GM10248 (cell line): ENCODE measurements at regions not wholly inside any gene's neighbourhood (a gene's known extent, or its start where the extent isn't known, plus 50 kb on each side); places are given as distances from the start of the nearest gene placed in this dataset.

Experiments used
- CTCF ChIA-PET: fragments of 300-600 bp; sonication (Branson Sonifier 250); formaldehyde crosslinking; extraction: SDS; loops from one replicate; lab custom pipeline; 2021; ENCODE audit warnings: antibody characterized with exemption; lab: Yijun Ruan, JAX
- POLR2A ChIA-PET: fragments of 350-650 bp; sonication (Branson Sonifier 250); formaldehyde crosslinking; extraction: SDS; loops from one replicate; lab custom pipeline; 2020; ENCODE audit warnings: antibody characterized with exemption; lab: Yijun Ruan, JAX
- DNase-seq: peaks from one replicate; pipeline ENCODE4 v3.0.0; 2012; ENCODE audit errors: extremely low spot score
- CTCF ChIP-seq: IDR thresholded peaks from 2 replicates; pipeline ENCODE4 v1.5.1; 2012; ENCODE audit warnings: mild to moderate bottlenecking, low read depth; ENCODE audit errors: extremely low read depth, missing control alignments, control extremely low read depth

- POLR2A ChIA-PET: no interaction called here
- no peak for TF ChIP-seq CTCF
- no peak for DNase-seq
- CTCF ChIA-PET: interaction anchor here (1.1 kb wide), 1 partner anchor 173 kb away, joined by 5 read pairs; no protein-coding TSS in a partner anchor
These were observed 356.5 kb upstream of the IL12A start for GRCh38 chr3:159632128-159632527.

GRCh38 chr3:159632851-159633250 is 355.8 kb upstream of the IL12A start:
- no peak for TF ChIP-seq CTCF
- ChIA-PET POLR2A (no interaction called here), CTCF (interaction anchor here (1.1 kb wide), 1 partner anchor 172 kb away, joined by 5 read pairs; no protein-coding TSS in a partner anchor)
- DNase-seq: no peak

GRCh38 chr3:159634483-159634882 is 354.2 kb upstream of the IL12A start:
- ChIA-PET POLR2A (no interaction called here), CTCF (interaction anchor here (2.0 kb wide), 1 partner anchor 13 kb away, joined by 5 read pairs; no protein-coding TSS in a partner anchor)
- DNase-seq: no peak
- TF ChIP-seq CTCF: no peak

GRCh38 chr3:159635047-159635641 is 353.5 kb upstream of the IL12A start:
- ChIA-PET CTCF (interaction anchor here (2.0 kb wide), 1 partner anchor 14 kb away, joined by 5 read pairs; no protein-coding TSS in a partner anchor), POLR2A (no interaction called here)
- no peak for TF ChIP-seq CTCF
- DNase-seq: no peak

- ChIA-PET CTCF (interaction anchor here (1.5 to 1.9 kb wide), 2 partner anchors 8 to 11 kb away, joined by 3 to 7 read pairs; no protein-coding TSS in a partner anchor), POLR2A (interaction anchor here (0.7 kb wide), 1 partner anchor 459 kb away, joined by 3 read pairs; no protein-coding TSS in a partner anchor)
- no peak for DNase-seq
- no peak for TF ChIP-seq CTCF
These were observed 350.6 kb upstream of the IL12A start for GRCh38 chr3:159637883-159638542.

GRCh38 chr3:159640225-159640624 is 348.4 kb upstream of the IL12A start:
- CTCF ChIA-PET: no interaction called here
- no peak for TF ChIP-seq CTCF
- DNase-seq: no peak
- POLR2A ChIA-PET: no interaction called here
